GM12865 (cell line): ENCODE measurements at regions not wholly inside any gene's neighbourhood (a gene's known extent, or its start where the extent isn't known, plus 50 kb on each side); places are given as distances from the start of the nearest gene placed in this dataset.

Experiments used
- DNase-seq: peaks from one replicate; pipeline ENCODE4 v3.0.0; 2010; ENCODE audit warnings: low read depth
- H3K4me3 ChIP-seq: 2 replicates; pipeline ENCODE4 v1.5.1; 2011; ENCODE audit warnings: mild to moderate bottlenecking, low read depth, low read length, control low read depth
- CTCF ChIP-seq: IDR thresholded peaks from 2 replicates; pipeline ENCODE4 v1.5.1; 2011; ENCODE audit warnings: low read length, control low read depth, low read depth, inconsistent platforms; ENCODE audit not compliant: insufficient read depth; ENCODE audit errors: missing control alignments

- DNase-seq: no peak
- TF ChIP-seq CTCF: no peak
- no peak overlapping the region for H3K4me3 ChIP-seq
Observed at GRCh38 chr2:8107621-8108378, 574.1 kb upstream of the ID2 start.

- no peak for DNase-seq
- no peak for TF ChIP-seq CTCF
- H3K4me3 ChIP-seq: no peak overlapping the region
Observed at GRCh38 chr2:8110716-8111115, 571.1 kb upstream of the ID2 start.

GRCh38 chr2:8111193-8111592 is 570.7 kb upstream of the ID2 start:
- no peak for DNase-seq
- no peak overlapping the region for H3K4me3 ChIP-seq
- TF ChIP-seq CTCF: no peak

GRCh38 chr2:8115456-8115855 is 566.4 kb upstream of the ID2 start:
- DNase-seq: no peak
- TF ChIP-seq CTCF: no peak
- no peak overlapping the region for H3K4me3 ChIP-seq

GRCh38 chr2:8115966-8116365 is 565.9 kb upstream of the ID2 start:
- no peak overlapping the region for H3K4me3 ChIP-seq
- no peak for TF ChIP-seq CTCF
- DNase-seq: no peak

GRCh38 chr2:8116661-8117060 is 565.2 kb upstream of the ID2 start:
- no peak overlapping the region for H3K4me3 ChIP-seq
- no peak for TF ChIP-seq CTCF
- DNase-seq: peak; percentile 81

- no peak for TF ChIP-seq CTCF
- no peak for DNase-seq
- H3K4me3 ChIP-seq: no peak overlapping the region
Observed at GRCh38 chr2:8118940-8119781, 562.7 kb upstream of the ID2 start.
